Activated CD4-positive, alpha-beta T cell treated with anti-CD3 and anti-CD28 coated beads, Interleukin-2, amount 10 ng/mL, durations not matched to agents 7 days and 5 days (primary cell): ENCODE measurements at regions not wholly inside any gene's neighbourhood (a gene's known extent, or its start where the extent isn't known, plus 50 kb on each side); places are given as distances from the start of the nearest gene placed in this dataset.
"Not testable (repeated sequence)": the region's sequence is repeated elsewhere in the genome, so short reads cannot be mapped to it uniquely, and the experiment has no call there.

ENCODE experiments used
- CTCF ChIA-PET: fragments of 350-600 bp; sonication (Branson Sonifier 250); formaldehyde crosslinking; loops from one replicate; lab custom pipeline; 2021; ENCODE audit warnings: antibody characterized with exemption; lab: Charles Lee
- POLR2A ChIA-PET: fragments of 350-600 bp; sonication (Branson Sonifier 250); formaldehyde crosslinking; loops from one replicate; lab custom pipeline; 2021; ENCODE audit warnings: antibody characterized with exemption; lab: Charles Lee
- DNase-seq: peaks from one replicate; pipeline ENCODE4 v3.0.0-alpha.2; 2020
- H3K27ac Mint-ChIP-seq: one replicate; pipeline ENCODE4 v1.8.0; 2021; ENCODE audit warnings: mild to moderate bottlenecking, moderate library complexity, mixed read lengths
- H3K27me3 Mint-ChIP-seq: one replicate; pipeline ENCODE4 v1.8.0; 2021; ENCODE audit warnings: mixed read lengths
- H3K36me3 Mint-ChIP-seq: one replicate; pipeline ENCODE4 v1.8.0; 2021; ENCODE audit warnings: low read depth, mixed read lengths
- H3K4me1 Mint-ChIP-seq: one replicate; pipeline ENCODE4 v1.8.0; 2021; ENCODE audit warnings: mixed read lengths
- H3K4me3 Mint-ChIP-seq: one replicate; pipeline ENCODE4 v1.8.0; 2021; ENCODE audit warnings: mild to moderate bottlenecking, moderate library complexity, mixed read lengths
- H3K9me3 Mint-ChIP-seq: one replicate; pipeline ENCODE4 v1.8.0; 2021; ENCODE audit warnings: mixed read lengths

GRCh38 chr12:131253376-131254026 lies 299.8 kb downstream of the ADGRD1 start:
- Mint-ChIP-seq H3K27me3 (no peaks in the 10 kb centered on the region), H3K4me3 (no peak overlapping the region), H3K36me3 (no peaks in the 10 kb centered on the region), H3K4me1 (no peaks in the 10 kb centered on the region), H3K9me3 (no peaks in the 10 kb centered on the region), H3K27ac (no peak overlapping the region)
- no peak for DNase-seq
- CTCF ChIA-PET, result interaction anchor here (1.3 kb wide), 1 partner anchor 16 kb away, joined by 3 read pairs; no protein-coding TSS in a partner anchor
- POLR2A ChIA-PET, result no interaction called here

GRCh38 chr12:131254374-131254773 lies 300.7 kb downstream of the ADGRD1 start:
- H3K9me3 Mint-ChIP-seq, result no peaks in the 10 kb centered on the region
- ChIA-PET CTCF (interaction anchor here (1.3 kb wide), 1 partner anchor 17 kb away, joined by 3 read pairs; no protein-coding TSS in a partner anchor), POLR2A (no interaction called here)
- H3K27ac Mint-ChIP-seq, result no peak overlapping the region
- no peaks in the 10 kb centered on the region for H3K4me1 Mint-ChIP-seq
- no peak for DNase-seq
- no peaks in the 10 kb centered on the region for H3K36me3 Mint-ChIP-seq
- H3K4me3 Mint-ChIP-seq, result no peak overlapping the region
- no peaks in the 10 kb centered on the region for H3K27me3 Mint-ChIP-seq

DNA sequence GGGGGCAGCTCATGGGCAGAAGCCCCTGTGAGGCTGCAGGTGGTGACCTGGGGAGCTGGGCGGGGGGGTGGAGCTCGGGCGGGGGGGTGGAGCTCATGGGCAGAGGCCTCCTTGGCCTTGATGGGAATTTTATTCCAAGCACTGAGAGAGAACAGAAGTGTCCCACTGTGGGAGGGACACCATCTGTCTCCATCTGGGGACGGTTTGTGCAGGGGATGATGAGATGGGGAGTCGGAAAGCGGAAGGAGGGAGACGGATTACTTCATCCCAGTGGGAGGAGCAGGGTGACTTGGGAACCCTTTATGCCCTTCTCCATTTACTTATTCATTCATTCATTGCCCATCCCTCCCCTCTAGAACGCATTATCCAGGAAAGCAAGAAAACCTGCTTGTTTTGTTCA lies 304.7 kb downstream of the ADGRD1 start:
- H3K36me3 Mint-ChIP-seq, result no peaks in the 10 kb centered on the region
- H3K9me3 Mint-ChIP-seq, result no peaks in the 10 kb centered on the region
- H3K27me3 Mint-ChIP-seq, result no peaks in the 10 kb centered on the region
- CTCF ChIA-PET, result no interaction called here
- POLR2A ChIA-PET, result no interaction called here
- no peak for DNase-seq
- H3K27ac Mint-ChIP-seq, result no peak overlapping the region
- no peak overlapping the region for H3K4me3 Mint-ChIP-seq
- no peaks in the 10 kb centered on the region for H3K4me1 Mint-ChIP-seq

DNA sequence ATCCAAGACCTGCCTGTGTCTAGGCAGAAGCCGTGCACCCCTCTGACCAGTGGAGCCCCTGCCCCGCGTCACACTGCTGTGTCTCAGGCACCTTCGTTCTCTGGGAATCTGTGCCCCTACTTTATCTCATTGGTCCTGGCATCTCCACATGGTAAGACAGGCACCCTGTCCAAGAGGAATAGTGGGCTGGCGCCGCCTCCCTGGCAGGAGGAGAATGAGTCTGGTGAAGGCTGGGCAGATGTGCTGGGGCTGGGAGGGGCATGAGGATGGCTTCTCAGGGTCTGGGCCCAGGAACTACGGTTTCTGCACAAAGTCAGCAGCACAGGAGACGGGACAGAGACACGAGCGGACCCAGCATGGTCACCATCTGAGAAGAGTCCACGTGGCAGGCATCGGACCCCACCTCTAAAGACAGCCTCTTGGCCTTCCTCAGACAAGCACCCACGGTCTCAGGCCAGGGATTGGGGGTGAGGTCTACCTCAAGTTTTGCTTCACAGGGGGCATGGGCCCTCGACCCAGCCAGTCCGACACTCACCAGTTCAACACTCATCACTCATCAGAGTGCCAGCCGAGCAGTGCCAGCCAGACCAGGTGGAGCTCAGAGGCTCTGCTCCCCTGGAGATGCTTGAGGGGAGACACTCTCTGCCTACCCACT lies 306.7 kb downstream of the ADGRD1 start:
- no peaks in the 10 kb centered on the region for H3K4me1 Mint-ChIP-seq
- H3K27me3 Mint-ChIP-seq, result no peaks in the 10 kb centered on the region
- no peak for DNase-seq
- H3K4me3 Mint-ChIP-seq, result no peak overlapping the region
- H3K27ac Mint-ChIP-seq, result no peak overlapping the region
- H3K36me3 Mint-ChIP-seq, result no peaks in the 10 kb centered on the region
- CTCF ChIA-PET, result no interaction called here
- H3K9me3 Mint-ChIP-seq, result no peaks in the 10 kb centered on the region
- POLR2A ChIA-PET, result no interaction called here

DNA sequence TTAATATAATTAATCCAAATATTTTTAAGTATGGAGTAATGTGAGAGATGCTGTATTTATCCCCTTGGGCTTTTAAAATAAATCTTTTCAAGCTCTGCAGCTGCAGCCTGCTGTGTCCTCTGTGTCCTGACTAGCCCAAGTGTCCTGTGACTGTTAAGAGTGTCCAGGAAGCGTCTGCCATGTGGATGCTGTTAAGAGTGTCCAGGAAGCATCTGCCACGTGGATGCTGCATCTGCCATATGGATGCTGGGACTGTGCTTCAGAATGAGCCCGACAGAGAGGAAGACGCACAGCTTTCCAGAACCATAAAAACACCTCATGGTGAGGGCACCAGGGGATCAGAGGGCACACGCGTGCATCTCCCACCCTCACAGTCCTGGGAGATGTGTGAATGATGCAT lies 307.2 kb downstream of the ADGRD1 start:
- CTCF ChIA-PET, result no interaction called here
- H3K9me3 Mint-ChIP-seq, result no peaks in the 10 kb centered on the region
- H3K36me3 Mint-ChIP-seq, result no peaks in the 10 kb centered on the region
- H3K27ac Mint-ChIP-seq, result no peak overlapping the region
- H3K4me3 Mint-ChIP-seq, result no peak overlapping the region
- no peak for DNase-seq
- no peaks in the 10 kb centered on the region for H3K27me3 Mint-ChIP-seq
- POLR2A ChIA-PET, result no interaction called here
- no peaks in the 10 kb centered on the region for H3K4me1 Mint-ChIP-seq

- no peak overlapping the region for H3K4me3 Mint-ChIP-seq
- no peak for DNase-seq
- ChIA-PET POLR2A (no interaction called here), CTCF (no interaction called here)
- H3K9me3 Mint-ChIP-seq, result no peaks in the 10 kb centered on the region
- no peaks in the 10 kb centered on the region for H3K4me1 Mint-ChIP-seq
- H3K27ac Mint-ChIP-seq, result no peak overlapping the region
- H3K27me3 Mint-ChIP-seq, result no peaks in the 10 kb centered on the region
- no peaks in the 10 kb centered on the region for H3K36me3 Mint-ChIP-seq
These were observed 308.2 kb downstream of the ADGRD1 start for GRCh38 chr12:131261906-131262305.

GRCh38 chr12:131263626-131264025 lies 309.9 kb downstream of the ADGRD1 start:
- H3K4me1 Mint-ChIP-seq, result no peaks in the 10 kb centered on the region
- ChIA-PET POLR2A (no interaction called here), CTCF (interaction anchor here (0.6 kb wide), 1 partner anchor 122 kb away, joined by 3 read pairs; no protein-coding TSS in a partner anchor)
- H3K36me3 Mint-ChIP-seq, result no peaks in the 10 kb centered on the region
- no peak overlapping the region for H3K4me3 Mint-ChIP-seq
- no peak overlapping the region for H3K27ac Mint-ChIP-seq
- DNase-seq, result no peak
- no peaks in the 10 kb centered on the region for H3K27me3 Mint-ChIP-seq
- no peaks in the 10 kb centered on the region for H3K9me3 Mint-ChIP-seq

GRCh38 chr12:131264635-131265034 lies 310.9 kb downstream of the ADGRD1 start:
- H3K4me3 Mint-ChIP-seq, result no peak overlapping the region
- CTCF ChIA-PET, result no interaction called here
- no peaks in the 10 kb centered on the region for H3K4me1 Mint-ChIP-seq

GRCh38 chr12:131266591-131267467 lies 313.1 kb downstream of the ADGRD1 start:
- no peaks in the 10 kb centered on the region for H3K9me3 Mint-ChIP-seq
- H3K4me1 Mint-ChIP-seq, result no peaks in the 10 kb centered on the region
- no peak for DNase-seq
- H3K27ac Mint-ChIP-seq, result no peak overlapping the region
- no peak overlapping the region for H3K4me3 Mint-ChIP-seq
- H3K36me3 Mint-ChIP-seq, result no peaks in the 10 kb centered on the region
- POLR2A ChIA-PET, result interaction anchor here (0.6 kb wide), 1 partner anchor 1845 kb away, joined by 4 read pairs; no protein-coding TSS in a partner anchor
- CTCF ChIA-PET, result no interaction called here
- no peaks in the 10 kb centered on the region for H3K27me3 Mint-ChIP-seq

More at GRCh38 chr12:131264635-131265034, 310.9 kb downstream of the ADGRD1 start:
- no peaks in the 10 kb centered on the region for H3K36me3 Mint-ChIP-seq
- POLR2A ChIA-PET, result no interaction called here
- no peaks in the 10 kb centered on the region for H3K27me3 Mint-ChIP-seq
- no peaks in the 10 kb centered on the region for H3K9me3 Mint-ChIP-seq
- H3K27ac Mint-ChIP-seq, result no peak overlapping the region
- DNase-seq, result no peak

DNA sequence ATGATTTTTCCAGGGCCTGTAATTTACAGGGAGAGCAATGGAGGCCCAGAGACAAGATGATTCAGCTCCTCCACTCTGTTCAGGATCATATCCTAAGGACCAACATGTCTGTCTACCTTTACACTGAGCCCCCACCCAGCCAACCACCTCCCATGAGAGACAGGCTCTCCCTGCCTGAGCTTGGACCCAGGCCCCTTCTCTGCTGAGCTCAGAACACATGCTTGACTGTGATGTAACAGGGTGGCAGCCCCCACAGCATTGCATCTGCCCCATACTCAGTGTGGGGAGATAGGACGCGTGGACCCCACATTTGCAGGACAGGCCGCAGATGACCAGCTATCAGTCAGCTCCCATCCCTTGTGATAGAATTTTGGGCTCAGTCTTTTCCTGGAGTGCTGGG lies 313.9 kb downstream of the ADGRD1 start:
- Mint-ChIP-seq H3K27ac (no peak overlapping the region), H3K4me1 (no peaks in the 10 kb centered on the region), H3K9me3 (no peaks in the 10 kb centered on the region), H3K27me3 (no peaks in the 10 kb centered on the region), H3K4me3 (no peak overlapping the region), H3K36me3 (no peaks in the 10 kb centered on the region)
- ChIA-PET POLR2A (no interaction called here), CTCF (no interaction called here)
- no peak for DNase-seq

GRCh38 chr12:131268123-131268522 lies 314.4 kb downstream of the ADGRD1 start:
- POLR2A ChIA-PET, H3K27ac Mint-ChIP-seq, H3K9me3 Mint-ChIP-seq, H3K36me3 Mint-ChIP-seq, CTCF ChIA-PET, H3K27me3 Mint-ChIP-seq, DNase-seq, H3K4me3 Mint-ChIP-seq, H3K4me1 Mint-ChIP-seq: not testable (repeated sequence)

GRCh38 chr12:131268571-131268970 lies 314.9 kb downstream of the ADGRD1 start:
- H3K4me3 Mint-ChIP-seq, H3K27ac Mint-ChIP-seq, H3K27me3 Mint-ChIP-seq, DNase-seq, H3K36me3 Mint-ChIP-seq, H3K9me3 Mint-ChIP-seq, POLR2A ChIA-PET, H3K4me1 Mint-ChIP-seq, CTCF ChIA-PET: not testable (repeated sequence)

GRCh38 chr12:131269551-131269950 lies 315.8 kb downstream of the ADGRD1 start:
- no peak overlapping the region for H3K4me3 Mint-ChIP-seq
- no peaks in the 10 kb centered on the region for H3K27me3 Mint-ChIP-seq
- H3K9me3 Mint-ChIP-seq, result no peaks in the 10 kb centered on the region
- no peaks in the 10 kb centered on the region for H3K36me3 Mint-ChIP-seq
- ChIA-PET CTCF (no interaction called here), POLR2A (no interaction called here)
- no peaks in the 10 kb centered on the region for H3K4me1 Mint-ChIP-seq
- DNase-seq, result no peak
- no peak overlapping the region for H3K27ac Mint-ChIP-seq
